ENCODE measurements at regions not wholly inside any gene's neighbourhood (a gene's known extent, or its start where the extent isn't known, plus 50 kb on each side); places are given as distances from the start of the nearest gene placed in this dataset.

GRCh38 chr19:28984315-28984714, 228.6 kb downstream of the UQCRFS1 start:
- CTCF ChIA-PET: no interaction called here
- POLR2A ChIA-PET: no interaction called here

- ChIA-PET CTCF (no interaction called here), POLR2A (no interaction called here)
These were observed 229.5 kb downstream of the UQCRFS1 start for GRCh38 chr19:28983430-28983829.

GRCh38 chr19:28981994-28982393, 231.0 kb downstream of the UQCRFS1 start:
- ChIA-PET POLR2A (no interaction called here), CTCF (no interaction called here)

- ChIA-PET CTCF (no interaction called here), POLR2A (no interaction called here)
These were observed 231.4 kb downstream of the UQCRFS1 start for GRCh38 chr19:28981518-28981917.

- ChIA-PET POLR2A (no interaction called here), CTCF (no interaction called here)
These were observed 232.6 kb downstream of the UQCRFS1 start for GRCh38 chr19:28980236-28980868.

GRCh38 chr19:28977826-28978225, 235.1 kb downstream of the UQCRFS1 start:
- ChIA-PET CTCF (no interaction called here), POLR2A (no interaction called here)

GRCh38 chr19:28972058-28972852, 240.7 kb downstream of the UQCRFS1 start:
- CTCF ChIA-PET: no interaction called here
- POLR2A ChIA-PET: no interaction called here

- ChIA-PET POLR2A (no interaction called here), CTCF (no interaction called here)
These were observed 241.4 kb downstream of the UQCRFS1 start for GRCh38 chr19:28971513-28971912.

- ChIA-PET CTCF (no interaction called here), POLR2A (no interaction called here)
These were observed 241.9 kb downstream of the UQCRFS1 start for GRCh38 chr19:28971049-28971448.

- ChIA-PET CTCF (no interaction called here), POLR2A (no interaction called here)
These were observed 244.2 kb downstream of the UQCRFS1 start for GRCh38 chr19:28968721-28969120.

- CTCF ChIA-PET: no interaction called here
- POLR2A ChIA-PET: no interaction called here
These were observed 246.1 kb downstream of the UQCRFS1 start for GRCh38 chr19:28966737-28967399.

GRCh38 chr19:28964500-28964899, 248.5 kb downstream of the UQCRFS1 start:
- ChIA-PET POLR2A (no interaction called here), CTCF (no interaction called here)

- CTCF ChIA-PET: no interaction called here
These were observed 249.3 kb downstream of the UQCRFS1 start for GRCh38 chr19:28963486-28964250.

GRCh38 chr19:28961772-28962500, 251.0 kb downstream of the UQCRFS1 start:
- ChIA-PET CTCF (no interaction called here), POLR2A (no interaction called here)

More at GRCh38 chr19:28963486-28964250, 249.3 kb downstream of the UQCRFS1 start:
- POLR2A ChIA-PET: no interaction called here

GRCh38 chr19:28960986-28961705, 251.8 kb downstream of the UQCRFS1 start:
- ChIA-PET POLR2A (no interaction called here), CTCF (no interaction called here)

- CTCF ChIA-PET: no interaction called here
- POLR2A ChIA-PET: no interaction called here
These were observed 252.4 kb downstream of the UQCRFS1 start for GRCh38 chr19:28960586-28960985.

- ChIA-PET CTCF (no interaction called here), POLR2A (no interaction called here)
These were observed 256.0 kb downstream of the UQCRFS1 start for GRCh38 chr19:28956961-28957360.

GRCh38 chr19:28956421-28956820, 256.5 kb downstream of the UQCRFS1 start:
- CTCF ChIA-PET: no interaction called here
- POLR2A ChIA-PET: no interaction called here

GRCh38 chr19:28949535-28949934, 263.4 kb downstream of the UQCRFS1 start:
- POLR2A ChIA-PET: no interaction called here
- CTCF ChIA-PET: no interaction called here

- ChIA-PET POLR2A (no interaction called here), CTCF (no interaction called here)
These were observed 263.9 kb downstream of the UQCRFS1 start for GRCh38 chr19:28949027-28949426.

Measured in activated CD8-positive, alpha-beta memory T cell treated with anti-CD3 and anti-CD28 coated beads for 36 hours (primary cell).